ENCODE measurements at regions not wholly inside any gene's neighbourhood (a gene's known extent, or its start where the extent isn't known, plus 50 kb on each side); places are given as distances from the start of the nearest gene placed in this dataset.
A peak's percentile ranks its signal among the peaks of the same experiment; 100 is the strongest.

DNA sequence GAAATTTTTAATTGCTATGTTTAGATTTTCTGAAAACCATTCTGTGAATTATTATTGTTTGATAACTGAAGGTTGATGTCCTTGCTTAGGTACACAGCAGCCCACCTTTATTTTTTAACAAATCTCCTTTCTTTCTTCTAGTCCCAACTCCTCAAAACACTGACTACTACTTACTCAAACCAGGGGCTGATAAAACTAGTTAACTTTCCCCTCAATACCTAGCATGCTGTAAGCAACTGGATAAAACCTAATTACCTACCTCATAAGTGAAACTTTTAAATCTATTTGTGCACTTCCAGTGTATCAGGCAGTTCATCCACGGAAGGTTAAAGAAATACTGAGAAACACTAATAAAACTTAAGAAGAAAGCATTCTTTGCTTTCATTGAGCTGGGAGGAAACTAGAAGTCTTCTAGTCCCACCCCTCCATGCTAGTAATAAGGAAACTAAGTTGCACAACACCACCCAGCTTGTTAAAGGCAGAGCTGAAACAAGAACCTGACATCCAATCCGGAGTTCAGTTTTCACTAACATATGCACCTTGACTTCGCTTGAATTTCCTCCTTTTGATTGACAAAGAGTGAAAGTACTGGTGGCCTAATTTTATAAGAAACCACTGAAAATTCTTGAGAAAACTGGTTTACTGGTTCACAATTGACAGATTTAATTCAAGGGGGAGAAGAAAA is 180.2 kb upstream of the TET2 start (continued):
- TF ChIP-seq, protein P1, sequence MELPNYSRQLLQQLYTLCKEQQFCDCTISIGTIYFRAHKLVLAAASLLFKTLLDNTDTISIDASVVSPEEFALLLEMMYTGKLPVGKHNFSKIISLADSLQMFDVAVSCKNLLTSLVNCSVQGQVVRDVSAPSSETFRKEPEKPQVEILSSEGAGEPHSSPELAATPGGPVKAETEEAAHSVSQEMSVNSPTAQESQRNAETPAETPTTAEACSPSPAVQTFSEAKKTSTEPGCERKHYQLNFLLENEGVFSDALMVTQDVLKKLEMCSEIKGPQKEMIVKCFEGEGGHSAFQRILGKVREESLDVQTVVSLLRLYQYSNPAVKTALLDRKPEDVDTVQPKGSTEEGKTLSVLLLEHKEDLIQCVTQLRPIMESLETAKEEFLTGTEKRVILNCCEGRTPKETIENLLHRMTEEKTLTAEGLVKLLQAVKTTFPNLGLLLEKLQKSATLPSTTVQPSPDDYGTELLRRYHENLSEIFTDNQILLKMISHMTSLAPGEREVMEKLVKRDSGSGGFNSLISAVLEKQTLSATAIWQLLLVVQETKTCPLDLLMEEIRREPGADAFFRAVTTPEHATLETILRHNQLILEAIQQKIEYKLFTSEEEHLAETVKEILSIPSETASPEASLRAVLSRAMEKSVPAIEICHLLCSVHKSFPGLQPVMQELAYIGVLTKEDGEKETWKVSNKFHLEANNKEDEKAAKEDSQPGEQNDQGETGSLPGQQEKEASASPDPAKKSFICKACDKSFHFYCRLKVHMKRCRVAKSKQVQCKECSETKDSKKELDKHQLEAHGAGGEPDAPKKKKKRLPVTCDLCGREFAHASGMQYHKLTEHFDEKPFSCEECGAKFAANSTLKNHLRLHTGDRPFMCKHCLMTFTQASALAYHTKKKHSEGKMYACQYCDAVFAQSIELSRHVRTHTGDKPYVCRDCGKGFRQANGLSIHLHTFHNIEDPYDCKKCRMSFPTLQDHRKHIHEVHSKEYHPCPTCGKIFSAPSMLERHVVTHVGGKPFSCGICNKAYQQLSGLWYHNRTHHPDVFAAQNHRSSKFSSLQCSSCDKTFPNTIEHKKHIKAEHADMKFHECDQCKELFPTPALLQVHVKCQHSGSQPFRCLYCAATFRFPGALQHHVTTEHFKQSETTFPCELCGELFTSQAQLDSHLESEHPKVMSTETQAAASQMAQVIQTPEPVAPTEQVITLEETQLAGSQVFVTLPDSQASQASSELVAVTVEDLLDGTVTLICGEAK (IDR thresholded peaks at IDR 0.05; ENCODE audit: borderline replicate concordance) = no peak
- TF ChIP-seq ZSCAN29 (IDR thresholded peaks at IDR 0.05) (no peak), BCL11A (IDR thresholded peaks at IDR 0.05; ENCODE audit: low read depth, low read length) (peak; percentile 69; the same call in 1 of the 2 replicates), DPF2 (IDR thresholded peaks at IDR 0.05) (no peak), MTA3 (IDR thresholded peaks at IDR 0.05; ENCODE audit: borderline replicate concordance, low read length) (peak; percentile 34; the same call in 1 of the 2 replicates), HCFC1 (IDR thresholded peaks at IDR 0.05; ENCODE audit: low read length) (no peak), RELB (IDR thresholded peaks at IDR 0.05; ENCODE audit: low read depth) (peak; percentile 42; the same call in 1 of the 2 replicates), NBN (IDR thresholded peaks at IDR 0.05) (no peak), ELK1 (IDR thresholded peaks at IDR 0.05; ENCODE audit: low read depth, low read length) (no peak), MTA2 (IDR thresholded peaks at IDR 0.05; ENCODE audit: low read depth) (peak; percentile 69), KLF5 (IDR thresholded peaks at IDR 0.05; ENCODE audit: partially characterized antibody) (no peak), NR2C2 (IDR thresholded peaks at IDR 0.05; ENCODE audit: borderline replicate concordance, control insufficient read depth, insufficient read length, low read depth) (no peak), HDAC6 (IDR thresholded peaks at IDR 0.05; ENCODE audit: unreplicated experiment) (no peak), ZNF217 (IDR thresholded peaks at IDR 0.05) (peak; percentile 83; the same call in 1 of the 2 replicates), ZNF207 (IDR thresholded peaks at IDR 0.05; ENCODE audit: borderline replicate concordance) (no peak), EGR1 (IDR thresholded peaks at IDR 0.05; ENCODE audit: borderline replicate concordance in 1 of 2, low read depth in 2 of 2, low read length in 2 of 2) (no peak)
- TF ChIP-seq, protein P2, sequence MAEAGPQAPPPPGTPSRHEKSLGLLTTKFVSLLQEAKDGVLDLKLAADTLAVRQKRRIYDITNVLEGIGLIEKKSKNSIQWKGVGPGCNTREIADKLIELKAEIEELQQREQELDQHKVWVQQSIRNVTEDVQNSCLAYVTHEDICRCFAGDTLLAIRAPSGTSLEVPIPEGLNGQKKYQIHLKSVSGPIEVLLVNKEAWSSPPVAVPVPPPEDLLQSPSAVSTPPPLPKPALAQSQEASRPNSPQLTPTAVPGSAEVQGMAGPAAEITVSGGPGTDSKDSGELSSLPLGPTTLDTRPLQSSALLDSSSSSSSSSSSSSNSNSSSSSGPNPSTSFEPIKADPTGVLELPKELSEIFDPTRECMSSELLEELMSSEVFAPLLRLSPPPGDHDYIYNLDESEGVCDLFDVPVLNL (IDR thresholded peaks at IDR 0.05; ENCODE audit: low read depth, low read length) = no peak

All from GM12878 (cell line).